NB4 (cell line): ENCODE measurements at regions not wholly inside any gene's neighbourhood (a gene's known extent, or its start where the extent isn't known, plus 50 kb on each side); places are given as distances from the start of the nearest gene placed in this dataset.
"Not testable (repeated sequence)": the region's sequence is repeated elsewhere in the genome, so short reads cannot be mapped to it uniquely, and the experiment has no call there.

Experiments used
- DNase-seq: peaks from one replicate; pipeline ENCODE4 v3.0.0; 2010; ENCODE audit warnings: low read depth
- H3K4me3 ChIP-seq: one replicate; pipeline ENCODE4 v1.5.1; 2011; ENCODE audit warnings: mild to moderate bottlenecking, low read depth, low read length, moderate library complexity
- MAX ChIP-seq: IDR thresholded peaks from 2 replicates; pipeline ENCODE4 v1.6.1; 2011; ENCODE audit warnings: low read depth, low read length
- MYC ChIP-seq: IDR thresholded peaks from 2 replicates; pipeline ENCODE4 v1.6.1; 2011; ENCODE audit warnings: low read depth, low read length
- POLR2A ChIP-seq: IDR thresholded peaks from 2 replicates; pipeline ENCODE4 v1.6.1; 2011; ENCODE audit warnings: mild to moderate bottlenecking; ENCODE audit not compliant: insufficient read length; ENCODE audit errors: extremely low read depth
- TF ChIP-seq, protein P1 (sequence below): IDR thresholded peaks from one replicate; pipeline ENCODE4 v1.5.1; 2012; ENCODE audit warnings: low read depth, low read length

DNA sequence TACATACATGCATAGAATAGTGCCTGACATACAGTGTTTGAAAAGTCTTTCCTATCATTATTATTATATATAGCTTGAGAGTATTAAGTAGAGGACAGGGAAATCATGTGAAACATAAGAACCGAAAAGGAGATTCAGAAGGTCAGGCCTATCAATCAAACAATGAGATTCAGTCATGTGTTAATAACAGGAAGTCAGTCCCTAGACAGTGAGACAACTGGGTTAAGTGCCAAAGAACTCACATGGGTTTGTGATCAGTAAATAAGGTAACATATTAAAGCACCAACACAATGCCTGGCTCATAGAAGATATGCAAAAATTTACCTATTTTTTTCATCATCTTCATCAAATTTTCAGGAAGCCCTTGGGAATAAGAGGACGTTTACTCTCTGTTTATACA, 174.3 kb upstream of the FAT3 start:
- TF ChIP-seq MAX = no peak
- no peak for TF ChIP-seq POLR2A
- TF ChIP-seq MYC = no peak
- TF ChIP-seq, protein P1, sequence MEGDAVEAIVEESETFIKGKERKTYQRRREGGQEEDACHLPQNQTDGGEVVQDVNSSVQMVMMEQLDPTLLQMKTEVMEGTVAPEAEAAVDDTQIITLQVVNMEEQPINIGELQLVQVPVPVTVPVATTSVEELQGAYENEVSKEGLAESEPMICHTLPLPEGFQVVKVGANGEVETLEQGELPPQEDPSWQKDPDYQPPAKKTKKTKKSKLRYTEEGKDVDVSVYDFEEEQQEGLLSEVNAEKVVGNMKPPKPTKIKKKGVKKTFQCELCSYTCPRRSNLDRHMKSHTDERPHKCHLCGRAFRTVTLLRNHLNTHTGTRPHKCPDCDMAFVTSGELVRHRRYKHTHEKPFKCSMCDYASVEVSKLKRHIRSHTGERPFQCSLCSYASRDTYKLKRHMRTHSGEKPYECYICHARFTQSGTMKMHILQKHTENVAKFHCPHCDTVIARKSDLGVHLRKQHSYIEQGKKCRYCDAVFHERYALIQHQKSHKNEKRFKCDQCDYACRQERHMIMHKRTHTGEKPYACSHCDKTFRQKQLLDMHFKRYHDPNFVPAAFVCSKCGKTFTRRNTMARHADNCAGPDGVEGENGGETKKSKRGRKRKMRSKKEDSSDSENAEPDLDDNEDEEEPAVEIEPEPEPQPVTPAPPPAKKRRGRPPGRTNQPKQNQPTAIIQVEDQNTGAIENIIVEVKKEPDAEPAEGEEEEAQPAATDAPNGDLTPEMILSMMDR = no peak
- DNase-seq = no peak
- H3K4me3 ChIP-seq = no peak overlapping the region

GRCh38 chr11:92048415-92048814, 176.2 kb upstream of the FAT3 start:
- TF ChIP-seq POLR2A (no peak), MAX (no peak), MYC (no peak)
- TF ChIP-seq, protein P1 = no peak
- no peak overlapping the region for H3K4me3 ChIP-seq
- no peak for DNase-seq

DNA sequence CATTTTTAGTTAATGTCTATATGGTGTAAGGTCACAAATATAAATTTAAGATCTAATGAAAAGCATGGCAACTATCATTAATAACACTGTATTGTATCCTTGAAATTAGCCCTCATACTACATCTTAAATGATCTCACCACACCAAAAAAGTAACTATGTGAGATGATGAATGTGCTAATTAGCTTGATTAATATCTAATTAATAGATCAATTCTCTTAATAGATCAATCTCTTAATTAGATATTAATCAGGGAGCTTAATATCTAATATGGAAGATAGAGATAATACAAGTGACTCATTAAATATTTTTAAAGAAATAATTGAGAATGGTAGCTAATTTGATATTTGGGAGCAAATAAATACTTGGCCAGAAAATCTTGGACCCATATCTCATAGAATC, 178.5 kb upstream of the FAT3 start:
- TF ChIP-seq, protein P1 = no peak
- TF ChIP-seq MAX (no peak), MYC (no peak), POLR2A (no peak)
- H3K4me3 ChIP-seq = no peak overlapping the region
- no peak for DNase-seq

DNA sequence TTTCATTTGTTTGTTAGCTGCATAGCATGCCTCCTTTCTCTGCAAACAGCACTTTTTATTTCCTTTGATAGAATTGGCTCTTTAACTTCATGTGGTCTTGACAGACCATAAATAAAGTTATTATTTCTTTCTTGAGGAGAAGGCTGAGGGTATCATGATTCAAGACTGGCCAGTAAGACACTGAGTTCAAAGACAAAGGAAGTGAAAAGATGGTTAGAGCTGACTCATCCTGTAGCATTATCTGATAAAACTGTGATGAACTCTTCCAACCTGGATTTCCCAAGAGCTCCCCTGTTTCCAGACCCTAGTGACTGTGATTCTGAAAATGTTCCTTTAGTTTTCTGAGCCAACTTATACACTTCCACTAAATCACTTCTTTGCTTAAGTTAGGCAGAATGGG, 179.3 kb upstream of the FAT3 start:
- no peak for TF ChIP-seq MAX
- TF ChIP-seq, protein P1 = no peak
- TF ChIP-seq POLR2A = no peak
- TF ChIP-seq MYC = no peak
- no peak overlapping the region for H3K4me3 ChIP-seq
- DNase-seq = no peak

- TF ChIP-seq MYC (no peak), POLR2A (no peak)
- TF ChIP-seq, protein P1 = no peak
- H3K4me3 ChIP-seq = no peak overlapping the region
- DNase-seq = no peak
Measured at GRCh38 chr11:92035488-92035887, 189.1 kb upstream of the FAT3 start.

- not testable (repeated sequence) for H3K4me3 ChIP-seq, DNase-seq
Measured at GRCh38 chr11:92027136-92027535, 197.5 kb upstream of the FAT3 start.
